ENCODE measurements at regions not wholly inside any gene's neighbourhood (a gene's known extent, or its start where the extent isn't known, plus 50 kb on each side); places are given as distances from the start of the nearest gene placed in this dataset.

DNA sequence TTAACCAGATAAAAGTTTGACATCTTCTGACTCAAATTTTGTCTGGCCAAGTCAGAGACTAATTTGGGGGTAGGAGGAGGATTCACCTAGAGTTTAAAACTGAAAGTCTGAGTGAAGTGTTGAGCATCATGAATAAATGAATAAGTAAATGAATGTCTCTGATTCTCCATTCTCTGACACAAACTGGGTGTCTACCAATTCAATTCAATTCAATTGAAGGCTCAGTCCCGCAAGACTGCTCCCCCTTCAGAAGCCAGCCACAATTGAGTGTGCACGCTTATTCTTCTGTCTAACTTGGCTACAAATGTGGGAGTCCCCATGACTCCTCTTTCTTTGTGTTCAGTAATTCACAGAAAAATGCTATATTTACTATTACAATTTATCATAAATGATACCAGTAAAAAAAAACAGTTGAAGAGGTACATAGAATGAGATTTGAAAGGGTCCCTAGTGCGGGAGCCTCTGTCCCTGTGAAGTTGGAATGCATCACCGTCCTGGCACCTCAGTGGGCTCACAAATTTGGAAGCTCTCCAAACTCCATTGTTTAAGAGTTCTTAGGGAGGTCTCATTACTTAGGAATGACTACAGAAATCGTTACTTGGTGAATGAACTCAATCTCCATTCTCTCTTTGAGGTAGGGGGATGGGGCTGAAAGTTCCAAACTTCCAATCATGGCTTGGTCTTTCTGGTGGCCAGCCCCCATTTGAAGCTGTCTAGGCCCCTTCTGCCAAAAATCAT lies 243.7 kb upstream of the PHYHIPL start:
- DNase-seq (ENCODE audit: low spot score): no peak

DNA sequence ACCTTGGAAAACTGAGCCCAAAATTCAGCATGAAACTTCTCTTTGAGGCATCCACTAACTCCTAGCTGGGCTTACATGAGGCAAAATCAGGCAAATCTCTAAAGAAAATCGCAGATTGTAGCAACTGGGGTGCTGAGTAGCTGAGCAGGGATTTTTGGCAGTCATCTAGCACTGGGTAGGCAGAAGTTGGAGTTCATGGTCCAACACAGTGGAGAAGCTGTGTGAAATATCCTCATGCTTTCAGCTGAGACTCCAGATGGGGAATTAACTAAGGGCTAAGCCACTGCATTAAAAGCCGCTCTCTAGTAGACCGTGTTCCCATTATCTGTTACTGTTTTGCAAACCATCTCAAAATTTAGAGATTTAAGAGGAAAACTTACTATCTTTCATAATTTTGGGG lies 240.1 kb upstream of the PHYHIPL start:
- no peak for DNase-seq (ENCODE audit: low spot score)

GRCh38 chr10:58937423-58937822 lies 239.0 kb upstream of the PHYHIPL start:
- no peak for DNase-seq (ENCODE audit: low spot score)

GRCh38 chr10:58942724-58943123 lies 233.7 kb upstream of the PHYHIPL start:
- no peak for DNase-seq (ENCODE audit: low spot score)

DNA sequence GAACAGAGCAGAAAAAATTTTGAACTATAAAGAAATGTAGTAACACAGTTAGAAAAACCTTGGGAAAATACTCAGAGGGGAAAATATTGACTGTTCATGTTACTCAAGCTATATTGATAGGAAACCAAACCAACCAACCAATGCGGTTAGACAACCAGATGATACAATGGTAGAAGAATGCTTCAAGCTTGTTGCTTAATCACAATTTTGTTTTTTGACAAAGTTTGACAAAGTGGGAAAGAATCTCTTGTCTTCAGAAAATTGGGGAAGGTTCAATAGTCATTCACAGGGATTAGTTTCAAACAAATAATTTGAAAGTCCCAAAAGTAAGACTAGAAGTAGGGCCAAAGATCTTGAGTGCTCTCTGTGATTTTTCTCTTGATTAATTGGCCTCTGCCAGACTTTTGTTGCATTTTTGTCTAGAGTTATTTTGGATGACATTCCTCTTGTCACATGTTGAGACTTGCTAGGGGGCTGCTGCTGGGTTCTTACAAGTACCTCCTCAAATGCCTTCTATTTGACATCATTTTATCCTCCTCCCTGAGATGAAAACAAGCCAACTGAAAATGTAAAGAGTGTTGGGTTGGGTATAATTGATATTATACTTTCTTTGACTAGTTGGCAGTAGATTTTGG lies 233.1 kb upstream of the PHYHIPL start:
- no peak for DNase-seq (ENCODE audit: low spot score)

- no peak for DNase-seq (ENCODE audit: low spot score)
Measured at GRCh38 chr10:58943960-58944359, 232.5 kb upstream of the PHYHIPL start.

DNA sequence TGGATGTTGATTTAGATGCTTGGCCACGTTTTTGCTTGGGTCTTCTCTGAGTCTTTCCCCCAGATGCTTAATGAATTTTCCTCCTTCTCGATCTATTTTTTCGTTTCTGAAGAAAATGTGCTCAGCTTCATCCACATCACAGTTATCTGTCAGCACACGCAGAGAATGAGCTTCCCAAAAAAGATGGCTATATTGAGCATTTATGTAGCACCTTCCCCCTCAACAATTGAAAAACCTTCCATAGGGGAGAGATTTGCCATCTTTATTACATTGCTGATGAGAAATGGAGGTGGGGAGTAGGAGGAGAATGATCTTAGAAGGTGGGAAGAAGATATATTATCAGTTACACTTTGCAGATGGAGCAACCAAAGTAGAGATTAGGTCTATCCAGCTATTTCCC lies 228.1 kb upstream of the PHYHIPL start:
- DNase-seq (ENCODE audit: low spot score): no peak

DNA sequence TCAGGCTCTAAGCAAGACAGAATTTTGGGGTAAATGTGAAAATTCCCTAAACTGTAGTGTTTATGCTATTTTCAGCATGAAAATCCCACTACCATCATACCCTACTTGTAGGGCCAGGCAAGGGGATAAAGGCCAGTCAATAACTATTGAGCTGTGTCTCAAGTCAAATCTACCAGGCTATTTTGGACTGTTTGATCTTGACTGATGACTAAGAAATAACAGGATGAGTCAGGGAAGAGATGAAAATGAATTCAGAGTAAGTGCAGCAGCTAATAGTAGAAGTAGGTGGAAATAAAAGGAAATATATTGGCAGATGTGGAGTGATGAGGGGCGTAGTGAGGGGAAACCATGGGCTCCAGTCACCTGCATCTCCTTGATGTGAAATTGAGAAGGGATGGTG lies 225.8 kb upstream of the PHYHIPL start:
- no peak for DNase-seq (ENCODE audit: low spot score)

DNA sequence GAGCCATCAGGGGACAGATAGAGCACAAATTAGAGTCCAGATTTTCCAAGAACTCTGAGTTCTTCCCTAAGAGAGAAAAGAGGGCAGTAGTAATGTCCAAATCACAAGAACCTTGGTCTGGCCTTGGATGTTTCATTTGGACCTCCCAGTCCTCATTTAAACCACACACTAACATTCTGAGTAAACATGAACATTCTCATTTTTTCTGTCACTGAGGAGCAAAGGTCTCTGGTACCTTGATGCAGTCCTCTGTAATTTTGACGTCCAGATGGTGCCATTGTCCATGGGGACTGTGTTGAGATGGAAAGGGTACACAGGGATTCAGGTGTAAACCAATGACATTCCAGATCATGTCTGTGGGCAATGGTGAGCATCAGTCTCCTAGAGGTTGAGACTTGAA lies 225.4 kb upstream of the PHYHIPL start:
- no peak for DNase-seq (ENCODE audit: low spot score)

GRCh38 chr10:58951746-58952145 lies 224.7 kb upstream of the PHYHIPL start:
- no peak for DNase-seq (ENCODE audit: low spot score)

DNA sequence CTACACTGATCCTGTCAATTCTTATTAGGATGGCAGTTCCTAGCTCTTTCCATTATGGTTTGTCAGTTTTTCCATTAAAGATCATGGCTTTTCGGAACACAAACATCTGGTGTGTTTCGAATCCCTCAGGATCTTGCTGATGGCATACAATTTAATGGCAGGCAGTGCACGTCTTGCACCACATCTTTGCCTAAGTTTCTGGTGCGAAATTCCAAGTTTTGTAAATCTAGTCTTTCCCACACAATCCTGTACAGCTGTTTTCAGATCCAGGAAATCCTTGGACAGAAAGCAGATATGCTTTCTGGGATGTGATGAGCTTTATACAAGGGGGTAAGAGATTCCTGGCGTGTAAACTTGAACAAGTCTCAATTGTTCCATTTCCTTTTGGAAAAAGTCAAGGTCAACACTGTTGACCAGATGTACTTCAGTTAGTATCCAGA lies 224.3 kb upstream of the PHYHIPL start:
- no peak for DNase-seq (ENCODE audit: low spot score)

DNA sequence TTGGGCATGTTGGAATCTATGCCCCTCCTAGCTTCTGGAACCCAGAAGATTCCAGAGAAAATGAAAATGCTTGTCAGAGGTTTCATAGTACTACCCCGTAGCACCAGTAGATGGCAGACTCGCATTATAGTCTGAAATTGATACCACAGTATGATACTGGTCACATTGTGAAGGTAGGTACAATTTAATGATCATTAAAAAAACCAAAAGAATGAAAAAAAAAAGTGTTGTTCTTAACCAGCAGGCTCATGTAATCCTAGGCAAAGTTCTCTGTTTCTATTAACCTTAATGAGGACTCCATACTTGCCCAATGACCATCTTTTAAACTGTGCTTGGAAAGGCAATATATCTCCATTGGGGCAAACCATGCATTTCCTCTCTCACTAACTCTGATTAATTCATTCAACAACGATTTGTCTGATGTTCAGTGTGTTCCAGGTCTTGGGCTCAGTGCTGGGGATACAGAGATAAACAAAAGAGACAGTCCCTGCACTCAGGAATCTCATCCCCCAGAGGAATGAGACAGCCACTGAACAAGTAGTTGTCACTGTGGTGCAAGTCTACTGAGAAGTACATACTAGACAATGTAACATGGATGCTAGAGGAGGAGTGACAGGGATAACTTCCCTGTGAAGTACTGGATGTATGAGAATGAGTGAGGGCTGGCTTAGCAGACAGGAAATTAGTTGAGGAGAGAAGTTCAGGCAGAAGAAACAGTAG lies 223.5 kb upstream of the PHYHIPL start:
- peak; percentile 69 for DNase-seq (ENCODE audit: low spot score)

DNA sequence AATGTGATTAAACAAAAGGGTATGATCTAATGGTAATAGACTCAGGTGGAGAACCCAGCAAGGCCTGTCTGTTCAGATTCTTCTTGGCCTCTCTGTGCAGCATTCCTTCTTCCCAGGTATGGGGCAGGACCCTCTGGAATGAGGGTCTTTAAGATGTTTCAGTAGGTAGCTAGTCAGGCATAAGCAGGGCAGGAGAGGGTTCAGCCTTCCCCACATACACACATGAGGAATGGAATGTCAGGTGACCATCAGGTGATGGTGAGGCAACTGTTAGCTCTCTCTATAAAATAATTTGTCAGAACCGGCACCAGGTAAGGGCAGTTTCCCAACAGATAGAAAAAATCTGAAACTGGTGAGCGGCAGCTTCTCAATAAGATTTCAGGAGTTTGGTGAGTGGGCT lies 222.3 kb upstream of the PHYHIPL start:
- no peak for DNase-seq (ENCODE audit: low spot score)

DNA sequence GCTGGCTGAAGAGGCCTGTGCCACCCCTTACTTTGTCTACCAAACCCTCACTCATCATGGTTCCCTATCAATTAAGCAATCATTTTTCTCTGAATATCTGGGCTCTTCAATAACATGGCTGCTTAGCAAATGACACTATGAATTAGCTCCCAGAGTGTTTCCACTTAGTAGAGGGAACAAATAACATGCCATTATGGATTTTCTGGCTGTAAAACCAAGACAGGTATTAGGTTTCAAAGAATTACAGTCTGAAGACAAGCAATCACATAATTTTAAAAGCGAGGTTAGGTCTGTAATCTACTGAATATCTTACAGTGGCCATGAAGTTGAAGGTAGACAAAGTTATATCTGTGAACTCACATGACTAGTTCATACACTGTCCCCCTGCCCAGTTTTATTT lies 220.8 kb upstream of the PHYHIPL start:
- DNase-seq (ENCODE audit: low spot score): no peak

GRCh38 chr10:58956926-58957325 lies 219.5 kb upstream of the PHYHIPL start:
- no peak for DNase-seq (ENCODE audit: low spot score)

- no peak for DNase-seq (ENCODE audit: low spot score)
Measured at GRCh38 chr10:58957517-58957916, 218.9 kb upstream of the PHYHIPL start.

- peak; percentile 25 for DNase-seq (ENCODE audit: low spot score)
Measured at GRCh38 chr10:58963101-58963534, 213.3 kb upstream of the PHYHIPL start.

- no peak for DNase-seq (ENCODE audit: low spot score)
Measured at GRCh38 chr10:58963723-58964124, 212.7 kb upstream of the PHYHIPL start.

DNA sequence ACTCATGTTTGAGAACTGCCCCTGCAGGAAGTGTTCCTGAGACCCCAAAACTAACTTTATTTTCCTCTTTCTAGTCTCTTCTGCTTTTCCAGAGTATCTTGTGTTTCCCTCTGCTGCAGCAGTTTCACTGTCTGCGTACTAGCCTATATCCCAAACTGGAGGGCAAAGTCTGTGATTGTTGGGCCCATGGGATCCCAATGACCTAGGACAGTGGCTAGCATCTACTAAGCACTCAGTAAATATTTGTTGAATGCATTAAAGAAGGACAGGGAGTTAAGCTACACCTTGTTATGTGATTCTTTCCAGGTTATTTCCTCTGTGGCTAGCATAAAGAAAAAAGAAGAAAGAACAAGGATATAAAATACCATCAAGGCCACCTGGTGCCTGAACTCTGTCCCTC lies 210.6 kb upstream of the PHYHIPL start:
- DNase-seq (ENCODE audit: low spot score): no peak

GRCh38 chr10:58967551-58968388 lies 208.7 kb upstream of the PHYHIPL start:
- DNase-seq (ENCODE audit: low spot score): peak; percentile 50

- no peak for DNase-seq (ENCODE audit: low spot score)
Measured at GRCh38 chr10:58968389-58968755, 208.1 kb upstream of the PHYHIPL start.

GRCh38 chr10:58969576-58969975 lies 206.9 kb upstream of the PHYHIPL start:
- DNase-seq (ENCODE audit: low spot score): no peak
